ENCODE measurements at regions not wholly inside any gene's neighbourhood (a gene's known extent, or its start where the extent isn't known, plus 50 kb on each side); places are given as distances from the start of the nearest gene placed in this dataset.
"Not testable (repeated sequence)": the region's sequence is repeated elsewhere in the genome, so short reads cannot be mapped to it uniquely, and the experiment has no call there.

DNA sequence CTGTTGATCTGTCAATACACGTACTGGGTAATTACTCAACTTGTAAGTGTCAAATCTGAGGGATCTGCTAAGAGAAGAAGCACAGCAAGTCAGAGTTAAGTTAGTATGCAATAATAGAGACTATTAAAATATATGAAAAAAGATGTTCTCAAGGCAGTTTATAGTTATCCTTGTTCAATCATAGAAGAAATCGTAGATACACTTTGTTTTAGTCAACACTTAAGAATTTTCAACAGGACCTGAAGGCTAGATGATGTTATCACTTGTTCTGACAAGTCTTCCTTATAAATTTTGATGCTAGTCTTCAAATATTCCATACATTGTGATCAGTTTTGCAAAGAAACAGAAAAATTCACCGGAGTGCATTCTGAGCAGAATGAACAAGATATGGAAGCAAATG is 91.1 kb upstream of the KCNQ5 start:
- no peak for FAIRE-seq

DNA sequence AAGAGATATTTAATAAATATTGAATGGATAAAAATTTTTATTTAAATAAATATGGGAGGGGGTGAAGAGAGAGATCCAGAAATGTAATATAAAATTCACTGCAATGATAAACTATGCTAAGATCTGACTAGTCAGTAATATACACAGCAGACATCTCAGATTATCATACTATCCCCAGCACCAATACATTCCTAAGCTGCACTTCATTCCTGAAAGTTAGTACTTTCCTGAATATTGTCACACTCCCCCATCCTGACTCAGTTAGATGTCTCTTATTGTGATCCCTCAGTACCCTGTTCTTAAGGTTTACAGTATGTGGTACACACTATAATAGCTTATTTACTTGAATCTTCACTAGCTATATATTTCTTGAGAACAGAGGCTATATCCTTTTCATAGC is 88.3 kb upstream of the KCNQ5 start:
- FAIRE-seq: no peak
- DNase-seq (ENCODE audit: insufficient read length, low spot score): no peak

More for the DNA sequence above, 91.1 kb upstream of the KCNQ5 start:
- no peak for DNase-seq (ENCODE audit: insufficient read length, low spot score)

DNA sequence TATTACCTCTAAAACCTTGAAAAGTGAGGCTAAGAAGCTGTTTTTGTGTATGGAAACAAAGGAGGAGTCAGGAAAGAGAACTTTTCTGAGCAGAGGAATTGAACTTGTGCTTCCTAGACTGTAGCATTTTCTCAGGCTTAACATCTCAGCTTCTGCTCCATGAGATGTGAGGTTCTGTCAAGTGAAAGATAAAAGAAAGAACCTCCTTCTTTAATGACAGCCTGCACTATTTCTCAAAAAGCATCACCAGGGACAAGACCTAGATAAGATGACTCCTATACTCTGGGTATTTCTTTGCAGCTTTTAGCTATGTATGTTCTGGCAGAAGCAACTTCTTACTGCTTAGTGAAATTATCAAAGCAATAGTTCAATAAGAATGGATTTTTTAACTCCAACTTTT is 87.6 kb upstream of the KCNQ5 start:
- DNase-seq (ENCODE audit: insufficient read length, low spot score): no peak
- no peak for FAIRE-seq

DNA sequence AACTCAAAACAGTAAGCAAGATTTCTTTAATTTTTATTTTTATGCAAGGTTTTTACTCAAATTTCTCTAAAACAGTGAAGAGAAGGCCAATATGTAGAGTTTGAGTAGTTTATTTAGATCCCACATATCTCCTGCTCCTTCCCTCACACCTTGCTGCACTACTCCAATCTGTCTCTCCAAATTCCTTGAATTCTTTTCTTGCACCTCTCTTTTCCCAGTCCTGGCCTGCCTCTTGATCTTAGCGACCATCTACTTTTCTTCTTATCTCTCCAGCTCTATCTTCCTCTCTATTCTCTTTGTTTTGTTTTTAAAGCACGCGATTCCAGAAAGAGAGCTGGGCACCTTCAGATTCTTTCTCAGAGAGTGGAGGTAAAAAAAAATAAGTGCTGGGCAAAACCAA is 86.7 kb upstream of the KCNQ5 start:
- DNase-seq (ENCODE audit: insufficient read length, low spot score): no peak

DNA sequence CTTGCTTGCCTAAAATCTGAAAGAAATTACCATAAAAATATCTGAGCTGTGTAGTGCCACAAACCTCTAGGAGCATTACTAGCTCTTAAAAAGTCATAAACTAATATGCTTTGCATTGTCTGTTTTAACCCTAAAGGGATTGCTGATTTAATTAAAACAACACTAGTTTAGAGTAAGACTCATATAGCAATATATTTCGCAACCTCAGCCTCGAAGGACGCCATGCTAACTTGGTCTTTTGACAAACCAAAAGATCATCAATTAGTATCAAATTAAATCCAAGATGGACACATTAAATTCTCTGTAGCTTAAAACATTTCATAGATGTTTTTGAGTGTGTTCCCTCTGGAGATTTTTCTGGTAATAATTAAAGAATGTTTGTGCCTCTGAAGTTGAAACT is 74.8 kb upstream of the KCNQ5 start:
- DNase-seq (ENCODE audit: insufficient read length, low spot score): no peak
- no peak for FAIRE-seq

More for the DNA sequence above, 86.7 kb upstream of the KCNQ5 start:
- no peak for FAIRE-seq

DNA sequence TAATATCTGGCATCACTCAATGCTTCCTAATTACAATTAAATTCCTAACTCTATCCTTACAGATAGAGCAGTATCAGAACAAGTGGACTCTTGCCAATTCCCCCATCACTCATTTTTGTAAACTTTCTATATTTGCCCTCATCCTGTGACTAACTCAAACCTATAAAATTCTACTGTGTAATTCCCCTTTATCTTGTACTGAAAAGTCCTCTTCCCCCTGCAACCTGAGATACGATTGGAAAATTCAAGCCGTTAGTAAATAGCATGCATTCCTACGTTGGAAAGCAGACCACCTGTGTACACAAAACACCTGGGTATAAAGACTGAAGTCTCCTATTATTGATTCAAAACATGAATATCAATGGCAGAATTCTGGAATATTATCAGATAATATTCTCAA is 70.4 kb upstream of the KCNQ5 start:
- FAIRE-seq (no peak), DNase-seq (ENCODE audit: insufficient read length, low spot score) (no peak)

DNA sequence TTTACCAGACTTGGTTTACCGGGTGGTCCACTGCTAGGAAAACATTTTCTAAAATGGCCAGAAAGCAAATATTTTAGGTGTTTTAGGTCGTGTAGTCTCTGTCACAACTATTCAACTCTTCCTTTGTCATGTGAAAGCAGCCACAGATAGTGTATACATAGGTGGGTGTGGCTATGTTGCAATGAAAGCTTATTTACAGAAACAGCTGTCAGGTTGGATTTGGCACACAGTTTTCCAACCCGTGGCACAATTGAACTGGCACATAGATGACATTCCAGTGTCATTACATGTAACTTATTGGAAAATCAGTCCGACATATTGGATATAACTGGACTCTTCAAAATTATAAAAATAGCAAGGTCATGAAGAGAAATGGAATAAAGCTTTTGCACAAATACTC is 68.9 kb upstream of the KCNQ5 start:
- FAIRE-seq: peak; percentile 83

DNA sequence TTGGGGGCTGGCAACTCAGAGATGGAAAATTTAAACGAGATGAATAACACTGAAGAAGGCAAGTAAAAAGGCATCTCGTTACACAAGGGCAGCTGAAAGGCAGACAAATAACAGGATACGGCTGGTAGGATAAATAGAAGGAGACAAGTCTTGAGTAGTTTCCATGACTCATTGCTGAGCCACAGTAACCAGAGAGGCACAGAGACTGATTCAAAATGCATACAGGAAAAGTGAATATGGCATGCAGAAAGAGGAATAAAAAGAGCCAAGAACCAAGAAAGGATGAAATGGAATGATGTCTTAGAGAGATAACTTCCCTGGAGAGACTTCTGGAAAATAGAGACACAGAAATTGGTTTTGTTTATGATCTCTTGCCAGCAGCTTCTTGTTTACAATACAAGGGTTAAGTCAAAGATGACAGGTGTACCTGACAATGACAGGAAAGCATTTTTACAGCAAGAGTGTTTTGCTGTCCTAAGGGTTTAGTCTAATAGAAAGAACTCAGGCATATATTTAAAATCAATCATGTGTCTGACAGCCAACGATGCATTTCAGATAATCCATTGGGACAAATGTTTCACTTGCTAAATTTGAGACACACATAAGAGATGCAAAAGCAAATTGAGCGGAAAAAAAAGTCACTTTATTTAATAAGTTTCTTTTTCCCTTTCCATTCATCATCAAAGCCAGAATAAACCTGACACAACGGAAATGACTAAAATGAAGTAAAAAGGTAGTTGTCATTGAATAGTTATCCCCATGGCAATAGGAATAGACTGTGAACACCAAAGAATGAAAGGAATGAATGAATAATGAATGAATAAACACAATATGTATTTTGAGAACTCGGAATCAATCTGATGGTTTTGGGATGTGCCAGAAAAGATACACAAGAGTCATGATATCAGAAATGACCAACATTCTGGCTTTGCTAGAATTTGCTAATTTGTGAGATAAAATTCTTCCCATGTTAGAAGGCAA is 68.0 kb upstream of the KCNQ5 start:
- FAIRE-seq (peak; percentile 80), DNase-seq (ENCODE audit: insufficient read length, low spot score) (no peak)

More for the DNA sequence above, 68.9 kb upstream of the KCNQ5 start:
- no peak for DNase-seq (ENCODE audit: insufficient read length, low spot score)

DNA sequence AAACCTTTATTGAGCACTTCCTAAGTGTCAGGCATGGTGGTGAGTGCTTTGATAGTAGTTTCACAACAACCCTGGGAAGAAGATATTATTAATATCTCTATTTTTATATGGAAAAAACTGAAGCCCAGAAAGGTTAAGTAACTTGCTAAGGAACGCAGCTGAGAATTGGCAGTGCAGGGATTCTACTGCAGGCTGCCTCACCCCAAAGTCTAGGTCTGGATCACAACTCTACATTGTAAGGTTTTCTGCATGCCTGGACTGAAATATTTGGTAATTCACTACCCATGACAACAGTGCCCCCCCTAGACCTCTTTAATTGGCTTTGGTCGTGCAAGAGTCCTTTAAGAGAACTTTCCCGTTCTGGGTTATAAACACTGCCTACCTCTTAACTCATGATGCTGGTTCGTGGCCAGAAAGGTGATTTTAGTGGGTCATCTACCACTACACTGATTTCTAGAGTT is 67.1 kb upstream of the KCNQ5 start:
- no peak for FAIRE-seq
- no peak for DNase-seq (ENCODE audit: insufficient read length, low spot score)

DNA sequence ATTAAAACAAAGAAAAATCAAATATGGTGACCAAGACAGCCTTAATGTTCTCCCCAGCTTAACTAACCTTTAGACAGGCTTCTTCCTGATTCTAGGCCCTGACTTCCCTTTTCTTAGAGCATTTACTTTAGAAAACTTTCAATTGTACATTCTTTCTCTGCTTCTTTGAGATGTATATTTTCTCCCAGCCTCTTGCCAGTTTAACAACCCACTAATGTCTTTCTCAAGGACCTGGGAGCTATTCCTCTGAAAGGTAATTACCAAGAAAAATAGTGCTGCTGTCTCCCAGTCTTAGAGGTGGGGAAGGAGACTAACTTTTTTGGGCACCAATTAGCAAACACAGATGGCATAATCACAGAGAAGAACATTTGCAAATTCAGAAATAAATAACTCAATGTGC is 62.8 kb upstream of the KCNQ5 start:
- DNase-seq (ENCODE audit: insufficient read length, low spot score) (no peak), FAIRE-seq (no peak)

DNA sequence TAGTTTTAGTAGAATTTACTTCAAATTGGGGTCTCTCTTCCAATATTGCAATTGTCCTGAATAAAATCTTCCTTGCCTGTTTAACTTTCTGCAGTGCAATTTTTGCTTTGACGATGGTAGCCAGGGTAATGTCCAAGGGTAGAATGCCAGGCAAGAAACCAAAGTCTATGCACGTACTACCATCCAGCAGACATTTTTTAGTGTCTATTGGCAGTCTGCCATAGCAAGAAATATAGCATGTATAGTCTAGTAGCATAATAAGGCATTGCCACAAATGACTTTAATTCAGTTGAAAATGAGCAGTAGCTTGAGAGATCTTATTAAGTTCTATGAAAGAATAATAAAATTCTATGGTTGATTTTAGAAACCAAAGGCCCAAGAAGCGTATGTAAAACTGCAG is 62.3 kb upstream of the KCNQ5 start:
- FAIRE-seq: no peak

DNA sequence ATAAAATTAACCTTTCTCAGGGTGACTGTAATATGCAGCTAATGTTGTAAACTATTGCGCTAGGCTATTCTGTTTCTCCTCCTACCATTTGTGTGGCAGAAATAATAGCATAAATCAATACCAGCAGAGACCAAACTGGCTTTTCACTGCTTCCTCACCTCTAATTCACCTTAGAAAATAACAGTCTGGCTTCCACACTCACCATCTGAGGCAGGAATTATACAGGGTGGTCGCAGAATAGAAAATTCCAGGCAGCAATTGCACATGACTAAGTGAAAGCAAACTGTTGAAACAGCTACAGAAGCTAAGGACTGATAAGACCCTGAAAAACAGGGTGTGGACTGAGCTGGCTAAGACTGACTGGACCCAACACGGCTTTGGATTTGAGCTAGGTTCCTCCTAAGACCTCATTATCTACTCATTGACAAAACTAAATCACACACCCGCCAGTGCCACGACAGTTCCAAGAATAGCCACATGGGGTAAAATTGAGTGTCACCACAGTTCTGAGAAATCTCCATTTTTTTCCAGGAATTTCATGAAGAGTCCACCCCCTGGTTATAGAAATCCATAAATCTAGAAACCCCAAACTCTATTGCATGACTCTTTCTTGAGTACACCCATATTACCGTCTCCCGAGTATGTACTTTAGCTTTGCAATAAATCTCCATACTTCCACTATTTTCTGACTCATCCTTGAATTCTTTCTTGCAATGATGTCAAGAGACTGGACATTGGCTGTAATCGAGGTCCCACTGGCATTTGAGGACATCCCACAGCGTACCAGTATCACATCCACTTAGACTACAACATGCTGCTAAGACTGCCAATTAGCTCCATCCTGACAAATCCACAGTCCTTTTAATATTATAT is 60.9 kb upstream of the KCNQ5 start:
- no peak for DNase-seq (ENCODE audit: insufficient read length, low spot score)
- FAIRE-seq: no peak

More for the DNA sequence above, 62.3 kb upstream of the KCNQ5 start:
- DNase-seq (ENCODE audit: insufficient read length, low spot score): no peak

DNA sequence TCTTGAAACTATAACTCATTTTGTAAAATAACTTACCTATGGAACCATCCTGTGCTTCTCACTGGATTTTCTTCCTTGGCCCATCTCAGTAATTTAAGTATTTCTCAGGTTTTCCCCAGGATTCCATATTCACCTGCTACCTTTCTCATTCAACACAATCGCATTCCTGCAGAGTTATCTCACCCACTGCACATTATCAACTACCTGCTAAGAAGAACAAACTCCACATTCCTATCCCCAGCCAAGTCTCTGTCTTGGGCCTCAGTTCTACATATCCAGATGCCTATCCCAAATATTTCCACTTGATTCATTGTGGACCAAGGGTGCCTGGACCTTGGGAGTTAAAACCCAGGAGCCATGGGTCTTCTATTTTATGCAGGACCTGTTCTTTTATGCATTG is 60.2 kb upstream of the KCNQ5 start:
- FAIRE-seq (no peak), DNase-seq (ENCODE audit: insufficient read length, low spot score) (no peak)

DNA sequence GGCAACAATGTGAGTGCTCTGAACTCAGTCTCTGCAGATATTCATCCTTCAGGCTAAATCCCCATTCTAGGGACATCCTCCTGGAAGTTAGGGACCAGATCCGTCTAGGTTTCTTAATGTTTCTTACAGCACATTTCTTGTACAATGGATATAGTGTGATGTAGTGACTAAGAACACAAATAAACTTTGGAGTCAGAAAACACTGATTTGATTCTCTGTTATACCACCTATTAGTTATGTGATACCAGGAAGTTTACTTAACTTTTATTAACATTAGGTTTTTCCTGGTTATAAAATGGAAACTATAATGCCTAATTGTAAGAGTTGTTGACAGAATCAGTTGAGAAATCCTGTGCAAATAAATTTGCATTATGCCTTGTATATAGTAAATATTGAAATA is 57.6 kb upstream of the KCNQ5 start:
- no peak for FAIRE-seq
- no peak for DNase-seq (ENCODE audit: insufficient read length, low spot score)

DNA sequence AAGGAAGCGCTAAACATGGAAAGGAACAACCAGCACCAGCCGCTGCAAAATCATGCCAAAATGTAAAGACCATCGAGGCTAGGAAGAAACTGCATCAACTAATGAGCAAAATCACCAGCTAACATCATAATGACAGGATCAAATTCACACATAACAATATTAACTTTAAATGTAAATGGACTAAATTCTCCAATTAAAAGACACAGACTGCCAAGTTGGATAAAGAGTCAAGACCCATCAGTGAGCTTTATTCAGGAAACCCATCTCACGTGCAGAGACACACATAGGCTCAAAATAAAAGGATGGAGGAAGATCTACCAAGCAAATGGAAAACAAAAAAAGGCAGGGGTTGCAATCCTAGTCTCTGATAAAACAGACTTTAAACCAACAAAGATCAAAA is 49.9 kb upstream of the KCNQ5 start:
- FAIRE-seq; DNase-seq (ENCODE audit: insufficient read length, low spot score): not testable (repeated sequence)
